GM18517 (cell line): ENCODE measurements at regions not wholly inside any gene's neighbourhood (a gene's known extent, or its start where the extent isn't known, plus 50 kb on each side); places are given as distances from the start of the nearest gene placed in this dataset.
A peak's percentile ranks its signal among the peaks of the same experiment; 100 is the strongest.
"Not testable (repeated sequence)": the region's sequence is repeated elsewhere in the genome, so short reads cannot be mapped to it uniquely, and the experiment has no call there.

Experiments used
- ATAC-seq: cut with Tn5 transposase; IDR thresholded peaks from one replicate; pipeline ENCODE4 v1.9.1; 2021; ENCODE audit warnings: mild to moderate bottlenecking, moderate library complexity; ENCODE audit not compliant: unreplicated experiment

DNA sequence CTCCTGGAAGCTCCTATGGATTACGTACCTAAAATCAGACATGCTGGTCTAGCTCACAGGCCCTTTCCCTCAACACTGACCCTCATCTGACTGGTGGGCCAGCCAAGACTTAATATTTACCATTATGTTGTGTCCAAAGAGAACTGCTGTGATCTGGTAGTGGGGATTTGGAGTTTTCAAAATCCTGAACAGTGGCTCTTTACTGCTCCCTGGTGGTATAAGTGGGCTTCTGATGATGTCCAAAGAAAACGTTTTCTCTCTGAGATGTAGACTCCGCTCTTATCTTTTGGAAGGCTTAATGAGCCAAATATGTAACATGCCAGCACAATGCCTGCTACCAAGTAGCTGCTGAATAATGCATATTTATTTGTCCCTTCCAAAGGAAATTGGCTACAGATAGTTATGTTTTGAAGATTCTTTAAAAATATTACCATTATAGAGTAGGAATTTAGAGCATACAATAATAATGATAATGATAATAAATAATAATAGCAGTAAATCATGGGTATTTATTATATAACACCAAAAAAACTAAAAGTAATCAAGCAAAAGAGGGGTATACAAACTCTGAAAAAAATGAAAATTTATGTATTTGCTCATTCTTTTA is 406.6 kb upstream of the TNC start:
- ATAC-seq: no peak

DNA sequence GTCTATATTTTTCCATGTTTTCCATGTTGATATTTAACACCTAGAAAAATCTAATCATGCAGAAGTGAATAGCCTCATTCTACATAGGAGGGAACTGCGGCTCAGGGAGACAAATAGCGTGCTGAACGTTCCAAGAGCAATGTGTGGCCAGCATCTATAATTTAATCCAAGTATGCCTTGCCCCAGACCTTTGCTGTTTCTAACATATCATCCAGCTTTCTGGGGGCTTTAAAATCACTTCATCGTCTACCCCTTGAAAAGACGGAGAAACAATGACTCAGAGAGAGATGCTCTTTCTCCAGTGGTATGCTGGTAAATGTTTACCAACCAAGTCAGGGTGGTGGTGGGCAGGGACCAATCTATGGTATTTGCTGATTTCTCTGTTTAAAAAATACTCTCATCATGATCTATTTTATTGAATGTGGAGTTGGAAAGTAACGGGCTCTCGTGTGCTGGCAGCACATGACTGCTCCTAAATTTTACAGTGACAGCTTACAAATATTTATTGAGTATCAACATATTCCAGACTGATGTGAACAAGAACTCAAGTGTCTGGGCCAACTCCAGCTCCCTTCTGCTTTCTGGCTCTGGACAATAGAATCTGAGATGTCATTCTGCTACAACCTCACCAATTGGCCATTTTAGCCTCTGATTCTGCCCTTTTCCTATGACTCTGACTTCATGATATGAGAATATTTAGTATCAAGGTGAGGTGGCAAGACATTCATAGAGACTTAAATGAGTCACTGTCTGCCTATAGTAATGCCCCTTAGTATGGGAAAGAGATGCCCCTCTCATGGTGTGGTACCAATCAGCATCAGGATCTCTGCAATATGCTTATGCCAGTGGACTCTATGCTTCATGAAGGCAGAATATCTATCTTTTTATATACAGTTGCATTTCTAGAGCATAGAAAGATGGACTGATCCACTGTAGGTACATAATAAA is 407.4 kb upstream of the TNC start:
- no peak for ATAC-seq

DNA sequence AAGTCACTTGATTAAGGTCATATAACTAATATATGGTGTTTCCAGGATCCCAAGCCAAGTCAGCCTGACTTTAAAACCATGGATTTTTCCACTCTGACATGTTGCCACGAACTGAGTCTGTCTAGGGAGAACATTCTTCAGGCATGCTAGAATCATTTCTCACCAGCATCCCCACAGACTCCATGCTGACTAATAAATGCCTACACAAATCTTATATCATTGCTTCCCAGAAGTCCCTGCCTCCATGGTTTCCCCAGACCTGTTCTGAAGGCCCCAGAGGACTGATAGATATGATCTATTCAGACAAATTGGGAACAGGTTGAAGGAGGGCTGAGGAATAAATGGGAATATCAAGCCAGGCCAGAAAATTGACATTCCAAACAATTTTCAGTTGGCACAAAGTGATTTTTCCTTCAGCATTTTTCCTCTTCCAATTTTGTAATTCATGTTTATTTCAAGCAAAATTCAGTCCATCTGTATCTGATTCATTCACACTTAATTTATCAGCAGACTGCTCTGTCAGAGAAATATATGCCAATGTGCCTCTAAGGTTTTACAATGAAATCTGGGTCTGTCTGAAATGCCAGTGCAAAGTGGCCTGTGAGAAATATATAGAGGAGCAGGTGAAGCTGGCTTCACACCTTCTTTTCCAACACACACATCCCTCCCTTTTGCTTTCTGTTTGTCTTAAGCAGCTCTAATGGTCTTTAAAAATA is 413.6 kb upstream of the TNC start:
- no peak for ATAC-seq

DNA sequence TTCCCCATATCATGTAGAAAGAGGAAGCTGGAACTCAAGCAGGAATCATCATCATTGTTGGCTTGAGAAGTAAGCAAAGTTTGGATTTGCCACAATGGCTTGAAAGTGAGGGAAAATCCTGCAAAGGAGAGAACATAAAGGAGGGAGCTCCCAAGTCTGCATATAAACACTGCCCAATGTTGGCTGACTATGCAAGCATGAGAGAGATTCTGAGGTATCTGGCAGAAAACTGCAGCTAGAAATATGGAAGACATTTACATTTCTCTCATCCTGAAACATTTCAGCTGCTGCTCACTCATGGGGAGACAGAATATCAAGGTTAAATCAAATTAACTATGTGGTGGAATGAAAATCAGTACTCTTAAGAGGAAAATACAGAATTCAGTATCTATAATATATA is 415.6 kb upstream of the TNC start:
- no peak for ATAC-seq

DNA sequence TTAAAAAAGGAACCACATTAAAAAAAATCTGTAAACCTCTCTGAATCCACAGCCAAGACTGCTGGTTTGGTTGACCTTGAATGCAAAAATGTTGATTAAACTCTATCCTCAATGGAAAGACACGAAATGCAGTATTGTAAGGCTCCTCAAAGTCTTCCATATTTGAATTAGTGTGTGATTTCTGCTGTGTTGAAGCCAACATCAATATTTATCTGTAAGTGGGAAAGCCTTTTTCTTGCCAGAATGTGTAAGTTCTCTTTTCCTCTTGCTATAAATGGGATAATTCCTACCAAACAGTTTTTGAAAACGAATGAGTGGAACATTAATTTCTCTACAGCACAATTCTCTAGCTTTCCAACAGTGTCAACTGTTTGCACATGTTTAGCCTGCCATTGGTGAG is 422.1 kb upstream of the TNC start:
- ATAC-seq: no peak

DNA sequence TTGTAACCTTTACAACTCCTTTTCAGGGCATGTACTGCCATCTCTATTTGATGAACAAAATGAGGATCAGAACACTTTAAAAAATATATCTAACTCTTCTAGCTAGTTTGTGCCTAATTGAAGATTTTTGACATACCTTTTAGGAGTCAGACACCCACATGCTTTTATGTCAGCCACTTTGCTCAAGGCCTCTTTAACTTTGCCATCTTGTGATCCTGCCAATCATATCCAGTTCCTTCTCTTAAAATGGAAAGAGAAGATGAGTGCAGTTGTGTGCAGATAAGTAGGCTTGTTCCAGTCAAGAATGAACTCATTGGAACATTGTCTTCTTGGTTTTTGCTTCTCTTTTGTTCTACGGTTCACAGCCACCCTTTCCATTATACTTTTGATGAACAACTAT is 425.6 kb upstream of the TNC start:
- ATAC-seq: no peak

DNA sequence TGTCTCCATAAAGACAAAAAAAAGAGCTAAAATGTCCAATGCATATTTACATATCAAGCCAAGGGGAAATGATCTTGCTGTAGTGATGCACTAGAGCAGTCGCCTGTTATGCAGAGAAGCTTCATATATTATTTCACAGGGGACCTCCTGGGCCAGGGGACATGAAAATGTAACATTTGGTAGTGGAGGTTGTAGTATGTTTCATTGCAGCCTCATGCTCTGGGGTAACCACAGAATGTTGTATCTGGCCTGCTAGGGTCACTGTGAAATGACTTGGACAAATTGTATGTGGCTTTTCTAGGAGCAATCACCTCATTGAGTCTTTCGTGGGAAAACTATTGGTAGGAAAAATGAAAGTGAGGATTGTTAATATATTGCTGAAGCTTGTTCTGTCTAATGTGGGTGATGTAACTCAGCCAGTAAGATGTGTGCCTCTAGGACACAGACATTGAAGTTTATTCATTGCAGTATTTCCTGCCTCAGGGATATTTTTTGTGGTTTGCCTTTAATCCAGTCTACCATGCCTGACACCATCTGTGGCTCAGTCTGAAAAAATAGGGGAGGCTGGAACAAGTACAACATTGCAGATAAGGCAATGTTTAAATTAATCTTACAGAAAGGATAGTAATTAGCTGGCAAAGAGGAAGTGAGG is 430.8 kb upstream of the TNC start:
- ATAC-seq: no peak

DNA sequence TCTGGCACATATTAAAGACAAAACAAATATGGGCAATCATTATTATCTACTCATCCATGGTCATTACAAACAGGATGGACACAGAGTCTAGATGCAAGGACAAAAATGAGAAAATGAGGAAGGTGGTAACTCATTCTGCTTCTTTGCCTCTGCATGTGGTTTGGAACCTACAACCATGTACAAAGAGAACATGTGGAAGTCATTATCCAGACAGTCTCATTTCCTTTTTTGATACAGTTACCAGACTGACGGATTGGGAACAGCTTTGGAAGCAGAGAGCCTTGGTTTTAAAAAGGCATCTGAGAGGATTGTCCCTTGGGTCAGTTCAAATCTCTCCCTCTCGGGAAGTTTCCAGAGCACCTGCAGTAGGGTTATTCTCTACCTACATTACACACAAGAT is 433.4 kb upstream of the TNC start:
- no peak for ATAC-seq

DNA sequence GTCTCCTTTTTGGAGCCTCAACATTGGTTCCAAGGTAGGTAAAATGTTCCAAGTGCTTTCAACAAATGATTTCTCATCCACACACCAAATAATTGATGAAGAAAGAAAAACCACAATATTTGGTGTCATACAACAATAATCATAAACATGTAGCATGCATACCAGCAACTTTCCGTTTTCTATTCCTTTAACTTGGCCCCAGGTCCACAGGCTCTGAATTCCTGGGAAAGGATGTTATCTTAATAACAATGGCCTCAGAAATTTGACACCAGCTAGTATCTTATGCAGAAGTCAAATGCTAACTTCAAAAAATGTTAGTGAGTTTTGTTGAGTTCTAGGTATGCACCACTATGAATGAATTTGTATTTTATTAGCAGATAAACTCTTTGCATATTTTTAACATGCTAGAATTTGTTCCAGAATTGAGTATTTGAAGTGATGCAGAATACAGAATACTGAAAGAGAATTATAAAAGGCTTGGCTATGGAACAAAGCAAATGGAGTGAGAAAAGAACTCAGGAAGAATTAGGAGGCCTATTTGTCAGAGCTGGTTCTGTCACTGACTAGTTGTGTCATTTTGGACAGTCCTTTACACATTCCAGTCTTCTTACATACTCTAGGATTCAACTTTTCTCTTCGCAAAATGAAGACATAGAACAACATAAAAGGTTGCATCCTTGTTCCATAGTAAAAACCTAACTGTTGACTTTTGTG is 435.3 kb upstream of the TNC start:
- no peak for ATAC-seq

DNA sequence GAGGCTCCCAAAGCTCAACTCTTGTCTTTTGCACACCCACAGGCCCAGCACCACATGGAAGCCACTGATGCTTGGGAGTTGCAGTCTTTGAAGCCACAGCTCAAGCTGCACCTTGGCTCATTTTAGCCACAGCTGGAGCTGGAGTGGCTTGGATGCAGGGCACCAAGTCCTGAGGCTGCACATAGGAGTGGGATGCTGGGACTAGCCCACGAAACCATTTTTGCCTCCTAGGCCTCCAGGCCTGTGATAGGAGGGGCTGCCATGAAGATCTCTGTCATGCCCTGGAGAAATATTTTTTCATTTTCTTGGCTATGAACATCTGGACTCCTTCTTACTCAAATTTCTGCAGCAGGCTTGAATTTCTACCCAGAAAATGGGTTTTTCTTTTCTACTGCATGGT is 438.5 kb upstream of the TNC start:
- ATAC-seq: no peak

DNA sequence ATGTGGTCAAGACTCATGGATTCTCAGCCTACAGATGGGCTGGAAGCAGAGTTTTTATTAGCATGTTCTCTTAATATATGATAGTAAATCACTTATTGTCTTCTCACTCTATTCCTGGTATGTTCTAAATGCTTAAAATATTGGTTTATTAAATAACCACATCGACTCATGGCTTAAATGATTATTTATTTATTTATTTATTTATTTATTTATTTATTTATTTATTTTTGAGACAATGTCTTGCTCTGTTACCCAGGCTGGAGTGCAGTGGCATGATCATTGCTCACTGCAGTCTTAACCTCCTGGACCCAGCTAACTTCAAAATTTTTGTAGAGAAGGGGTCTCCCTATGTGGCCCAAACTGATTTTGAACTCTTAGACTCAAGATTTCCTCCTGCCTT is 457.2 kb upstream of the TNC start:
- no peak for ATAC-seq

DNA sequence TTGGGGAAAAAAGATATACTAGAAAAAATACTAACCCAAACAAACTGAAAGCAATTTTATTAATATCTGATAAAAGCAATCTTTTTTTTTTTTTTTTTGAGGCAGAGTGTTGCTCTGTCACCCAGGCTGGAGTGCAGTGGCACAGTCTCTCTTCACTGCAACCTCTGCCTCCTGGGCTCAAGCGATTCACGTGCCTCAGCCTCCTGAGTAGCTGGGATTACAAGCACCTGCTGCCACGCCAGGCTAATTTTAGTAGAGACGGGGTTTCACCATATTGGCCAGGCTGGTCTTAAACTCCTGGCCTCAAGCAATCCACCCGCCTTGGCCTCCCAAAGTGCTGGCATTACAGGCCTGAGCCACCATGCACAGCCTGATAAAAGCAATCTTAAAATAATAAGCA is 467.5 kb upstream of the TNC start:
- not testable (repeated sequence) for ATAC-seq

DNA sequence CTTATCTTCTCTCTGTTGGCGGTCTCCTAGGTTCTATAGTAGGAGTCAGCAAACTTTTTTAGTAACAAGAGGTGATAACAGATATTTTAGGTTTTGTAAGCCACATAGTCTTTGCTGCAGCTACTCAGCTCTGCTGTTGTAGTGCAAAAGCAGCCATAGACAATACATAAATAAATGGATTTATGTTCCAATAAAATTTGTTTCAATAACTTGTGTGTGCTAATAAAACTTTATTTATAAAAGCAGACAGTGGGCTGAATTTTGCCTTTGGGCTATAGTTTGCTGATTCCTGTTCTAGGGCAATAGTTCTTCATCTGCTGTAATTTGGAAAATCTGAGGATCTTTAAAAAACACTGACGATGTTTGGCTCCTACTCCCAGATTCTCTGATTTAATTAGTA is 469.4 kb upstream of the TNC start:
- ATAC-seq: no peak

DNA sequence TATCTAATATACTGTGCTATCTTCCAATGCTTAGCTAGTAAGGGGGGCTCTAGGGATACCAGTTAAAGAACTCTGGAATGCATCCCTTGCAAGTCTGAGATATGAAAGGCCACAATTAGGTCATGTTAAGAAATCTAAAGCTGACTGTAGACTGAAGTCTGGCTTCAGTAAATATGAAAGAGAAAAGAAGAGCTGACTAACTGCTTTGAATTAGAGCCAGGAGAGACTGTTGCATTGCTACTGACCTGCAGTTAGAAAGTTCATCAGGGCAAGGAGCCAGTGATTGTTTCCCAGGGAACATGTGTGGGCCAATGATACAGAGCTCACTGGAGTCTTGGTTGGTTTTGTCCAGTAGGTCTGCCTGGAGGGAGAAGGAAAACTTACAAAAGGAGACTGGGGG is 472.1 kb upstream of the TNC start:
- no peak for ATAC-seq

DNA sequence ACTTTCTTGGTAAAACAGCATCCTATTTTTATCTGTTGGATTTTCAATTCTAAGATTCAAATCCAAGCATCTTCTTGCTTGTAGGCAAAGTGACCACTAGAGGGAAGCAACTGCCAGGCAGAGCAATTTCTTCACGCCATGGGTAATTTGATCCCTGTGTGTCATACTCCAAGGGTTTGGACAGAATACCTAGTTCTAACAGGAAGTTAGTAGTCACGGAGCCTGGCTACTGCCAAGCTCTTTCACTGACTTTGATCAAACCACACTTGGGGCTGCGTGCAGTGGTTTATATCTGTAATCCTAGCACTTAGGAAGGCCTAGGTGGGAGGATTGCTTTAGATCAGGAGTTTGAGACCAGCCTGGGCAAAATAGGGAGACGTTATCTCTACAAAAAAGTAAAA is 473.6 kb upstream of the TNC start:
- no peak for ATAC-seq

DNA sequence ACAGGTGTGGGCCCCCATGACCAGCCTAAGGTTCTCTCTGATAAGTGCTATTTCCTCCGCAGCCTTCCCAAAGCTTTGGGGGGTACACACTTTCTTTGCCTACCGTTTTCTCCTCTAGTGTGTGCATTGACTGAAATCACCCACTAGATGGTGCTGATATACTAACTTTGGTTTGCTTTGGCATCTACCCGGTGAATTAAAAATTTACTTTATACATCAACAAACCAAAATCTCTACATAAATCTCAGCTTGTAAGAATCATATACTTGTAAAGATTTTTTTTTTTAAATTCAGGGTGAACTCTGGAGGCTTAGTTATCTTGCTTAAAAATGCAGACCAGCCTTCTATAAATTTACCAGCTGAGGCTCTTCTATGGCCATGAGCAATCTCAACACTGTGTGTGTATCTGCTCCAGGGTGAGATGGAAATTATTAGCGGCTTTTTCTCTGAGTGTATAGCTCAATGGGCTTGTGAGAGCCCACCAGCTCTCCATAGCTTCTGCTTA is 475.7 kb upstream of the TNC start:
- peak; percentile 52 for ATAC-seq

DNA sequence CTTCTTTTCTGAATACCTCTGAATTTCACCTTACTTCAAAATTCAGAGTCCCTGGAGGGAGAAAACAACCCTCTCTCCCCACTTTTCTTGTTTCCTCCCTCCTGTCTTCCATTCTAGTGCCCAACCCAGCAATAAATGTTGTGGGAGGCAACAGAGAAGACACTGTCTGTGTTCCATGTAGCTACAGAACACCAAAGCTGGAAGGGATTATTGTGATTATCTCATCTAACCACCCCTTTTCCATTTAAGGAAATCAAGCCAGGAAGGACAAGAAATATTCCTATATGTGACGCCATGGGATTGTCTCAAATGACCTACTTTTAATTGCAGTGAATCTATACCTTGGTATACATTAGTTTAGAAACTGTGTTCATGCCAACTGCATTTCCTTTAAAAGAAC is 476.6 kb upstream of the TNC start:
- ATAC-seq: no peak

DNA sequence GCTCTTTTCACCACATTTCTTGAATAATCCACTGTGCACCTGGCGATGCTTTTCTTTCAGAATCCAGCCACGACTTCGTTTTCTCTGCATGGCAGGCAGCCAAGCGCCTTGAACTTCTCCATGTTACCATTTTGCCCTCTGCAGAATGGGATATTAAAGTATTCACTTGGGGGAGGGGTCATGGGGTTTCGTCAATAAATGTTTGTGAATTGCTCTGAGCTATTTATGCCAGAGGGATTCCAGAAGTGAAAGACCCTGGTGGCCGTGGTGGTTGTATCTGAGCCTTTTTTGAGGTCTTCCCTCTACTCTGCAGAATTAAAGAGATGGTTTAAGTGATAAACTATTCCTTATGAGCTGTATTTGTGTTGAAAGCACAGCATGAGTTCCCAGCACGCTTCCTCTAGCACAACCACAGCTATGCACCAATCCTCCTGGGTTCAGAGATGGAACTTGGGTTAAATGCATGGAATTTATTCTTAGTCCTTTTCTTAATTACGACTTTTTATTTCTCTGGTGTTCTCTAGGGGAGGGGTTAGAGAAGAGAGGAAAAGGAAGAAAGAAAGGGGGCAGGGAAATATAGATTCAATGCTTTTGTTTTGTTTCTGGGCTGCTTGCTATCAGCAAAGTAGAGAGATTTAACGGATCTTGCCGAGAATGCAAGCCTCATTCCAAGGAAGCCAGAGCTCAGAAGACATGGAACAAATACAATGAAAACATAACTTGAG is 478.2 kb upstream of the TNC start:
- ATAC-seq: no peak

DNA sequence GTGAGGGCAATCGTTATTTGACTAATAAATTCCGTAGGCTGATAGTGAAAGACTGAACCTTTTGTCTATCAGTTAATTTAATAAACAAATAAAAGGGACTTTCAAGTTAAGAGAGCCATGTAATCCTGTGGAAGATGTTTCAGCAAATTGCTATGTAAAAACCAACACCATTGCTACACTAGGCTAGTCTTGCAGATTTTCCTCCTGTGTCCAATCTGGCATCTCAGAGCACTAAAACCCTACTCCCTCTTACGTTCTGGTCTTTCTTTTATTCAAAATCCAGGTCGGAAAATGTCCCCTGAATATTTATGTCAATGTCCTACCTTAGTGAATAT is 478.8 kb upstream of the TNC start:
- no peak for ATAC-seq

DNA sequence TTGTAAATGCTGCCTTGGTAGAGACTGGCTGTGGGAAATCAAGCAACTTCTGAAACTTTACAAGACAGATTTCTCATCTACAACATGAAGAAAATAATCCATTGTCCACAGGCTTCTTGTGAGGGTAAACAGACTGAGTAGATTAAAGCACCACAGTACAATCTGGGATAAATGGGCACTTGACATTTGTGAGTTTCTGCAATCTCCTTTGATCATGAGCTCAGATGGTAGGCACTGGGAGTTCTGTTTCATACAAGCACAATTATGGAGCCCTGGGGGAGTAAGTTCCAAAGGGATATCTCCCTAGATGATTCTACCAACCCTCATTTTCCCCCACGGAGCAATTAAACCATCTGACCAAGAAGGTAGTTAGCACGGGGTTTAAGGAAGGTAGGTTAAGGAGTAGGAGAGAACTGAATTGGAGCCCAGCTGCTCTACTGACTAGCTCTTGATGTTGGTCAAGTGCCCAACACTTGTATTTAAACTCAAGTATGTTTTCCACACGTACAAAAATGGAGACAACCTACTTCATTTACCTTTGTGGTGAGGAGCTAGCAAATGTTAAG is 479.5 kb upstream of the TNC start:
- no peak for ATAC-seq
